ENCODE measurements at regions not wholly inside any gene's neighbourhood (a gene's known extent, or its start where the extent isn't known, plus 50 kb on each side); places are given as distances from the start of the nearest gene placed in this dataset.
"Not testable (repeated sequence)": the region's sequence is repeated elsewhere in the genome, so short reads cannot be mapped to it uniquely, and the experiment has no call there.

DNA sequence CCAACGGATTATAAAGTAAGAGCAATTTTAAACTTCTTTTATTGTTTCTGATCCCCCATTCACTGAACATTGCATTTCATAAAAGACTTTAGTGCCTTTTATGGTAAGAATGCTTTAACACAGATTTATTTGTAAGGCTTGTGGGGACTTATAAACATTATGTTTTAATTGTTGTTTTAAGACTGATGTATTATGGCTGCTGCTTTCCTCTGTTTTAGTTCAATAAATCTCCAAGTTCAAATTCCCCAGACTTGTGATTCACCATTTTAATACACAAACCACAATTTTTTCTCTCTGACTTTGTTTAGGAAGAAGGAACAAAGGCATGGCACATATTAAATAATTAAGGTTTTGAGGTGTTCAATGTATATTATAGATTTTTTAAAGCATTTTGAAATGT lies 753.3 kb downstream of the SLC6A15 start:
- no peak overlapping the region for H3K27ac ChIP-seq
- H3K4me3 ChIP-seq (ENCODE audit: low read depth, low read length) = no peak overlapping the region
- H3K27me3 ChIP-seq (ENCODE audit: insufficient read depth, low read depth, severe bottlenecking) = no peaks in the 10 kb centered on the region
- no peak for DNase-seq
- H3K9me3 ChIP-seq (ENCODE audit: severe bottlenecking) = no peaks in the 10 kb centered on the region
- H3K36me3 ChIP-seq = no peaks in the 10 kb centered on the region
- no peak for TF ChIP-seq CTCF (IDR thresholded peaks at IDR 0.05; ENCODE audit: low read depth, low read length)

DNA sequence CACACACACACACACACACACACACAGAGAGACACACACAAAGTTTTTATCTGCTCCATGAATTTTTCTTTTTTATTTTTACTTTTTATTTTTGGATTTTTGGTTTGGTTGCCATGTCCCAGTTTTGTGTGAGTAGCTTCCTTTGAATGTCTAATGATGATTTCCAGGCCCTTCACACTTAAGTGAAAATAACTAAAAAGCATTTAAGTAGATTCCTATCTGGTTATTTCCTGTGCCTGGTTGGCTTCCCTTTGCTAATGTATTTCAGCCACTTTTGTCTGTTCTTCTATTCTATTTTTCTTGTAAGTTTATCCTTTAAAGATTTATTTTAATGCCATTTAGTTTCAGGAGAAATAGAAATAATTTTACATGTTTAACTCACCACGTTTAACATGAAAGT lies 755.4 kb downstream of the SLC6A15 start:
- H3K36me3 ChIP-seq = no peaks in the 10 kb centered on the region
- TF ChIP-seq CTCF (IDR thresholded peaks at IDR 0.05; ENCODE audit: low read depth, low read length) = no peak
- no peaks in the 10 kb centered on the region for H3K27me3 ChIP-seq (ENCODE audit: insufficient read depth, low read depth, severe bottlenecking)
- DNase-seq = no peak
- H3K4me3 ChIP-seq (ENCODE audit: low read depth, low read length) = no peak overlapping the region
- no peaks in the 10 kb centered on the region for H3K9me3 ChIP-seq (ENCODE audit: severe bottlenecking)
- no peak overlapping the region for H3K27ac ChIP-seq

DNA sequence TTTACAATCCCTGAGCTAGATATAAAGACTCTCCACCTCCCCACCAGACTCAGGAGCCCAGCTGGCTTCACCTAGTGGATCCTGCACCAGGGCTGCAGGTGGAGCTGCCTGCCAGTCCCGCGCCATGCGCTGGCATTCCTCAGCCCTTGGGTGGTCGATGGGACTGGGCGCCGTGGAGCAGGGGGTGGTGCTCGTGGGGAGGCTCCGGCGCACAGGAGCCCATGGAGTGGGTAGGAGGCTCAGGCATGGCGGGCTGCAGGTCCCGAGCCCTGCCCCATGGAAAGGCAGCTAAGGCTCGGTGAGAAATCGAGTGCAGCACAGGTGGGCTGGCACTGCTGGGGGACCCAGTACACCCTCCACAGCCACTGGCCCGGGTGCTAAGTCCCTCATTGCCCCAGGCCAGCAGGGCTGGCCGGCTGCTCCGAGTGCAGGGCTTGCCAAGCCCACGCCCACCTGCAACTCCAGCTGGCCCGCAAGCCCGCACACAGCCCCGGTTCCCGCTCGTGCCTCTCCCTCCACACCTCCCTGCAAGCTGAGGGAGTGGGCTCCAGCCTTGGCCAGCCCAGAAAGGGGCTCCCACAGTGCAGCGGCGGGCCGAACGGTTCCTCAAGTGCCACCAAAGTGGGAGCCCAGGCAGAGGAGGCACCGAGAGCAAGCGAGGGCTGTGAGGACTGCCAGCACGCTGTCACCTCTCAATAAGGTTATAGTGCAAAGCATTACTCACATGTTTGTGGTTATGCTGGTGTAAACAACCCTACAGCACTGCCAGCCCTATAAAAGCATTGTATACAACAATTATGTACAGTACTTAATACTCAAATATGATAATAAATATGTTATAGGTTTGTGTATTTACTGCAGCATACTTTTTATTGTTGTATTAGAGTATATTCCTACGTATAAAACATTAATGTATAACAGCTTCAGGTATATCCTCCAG lies 757.3 kb downstream of the SLC6A15 start:
- not testable (repeated sequence) for H3K36me3 ChIP-seq; H3K27ac ChIP-seq; H3K9me3 ChIP-seq (ENCODE audit: severe bottlenecking); H3K27me3 ChIP-seq (ENCODE audit: insufficient read depth, low read depth, severe bottlenecking); DNase-seq; H3K4me3 ChIP-seq (ENCODE audit: low read depth, low read length)

GRCh38 chr12:84154439-84154990 lies 758.1 kb downstream of the SLC6A15 start:
- DNase-seq; H3K9me3 ChIP-seq (ENCODE audit: severe bottlenecking); H3K4me3 ChIP-seq (ENCODE audit: low read depth, low read length); H3K27me3 ChIP-seq (ENCODE audit: insufficient read depth, low read depth, severe bottlenecking); H3K36me3 ChIP-seq; H3K27ac ChIP-seq: not testable (repeated sequence)

- Histone ChIP-seq H3K27me3 (ENCODE audit: insufficient read depth, low read depth, severe bottlenecking) (no peaks in the 10 kb centered on the region), H3K4me3 (ENCODE audit: low read depth, low read length) (no peak overlapping the region), H3K36me3 (no peaks in the 10 kb centered on the region), H3K27ac (no peak overlapping the region), H3K9me3 (ENCODE audit: severe bottlenecking) (no peaks in the 10 kb centered on the region)
- DNase-seq = no peak
- TF ChIP-seq CTCF (IDR thresholded peaks at IDR 0.05; ENCODE audit: low read depth, low read length) = no peak
These were observed 762.4 kb downstream of the SLC6A15 start for GRCh38 chr12:84150201-84150600.

GRCh38 chr12:84148335-84148734 lies 764.3 kb downstream of the SLC6A15 start:
- DNase-seq = no peak
- no peaks in the 10 kb centered on the region for H3K27me3 ChIP-seq (ENCODE audit: insufficient read depth, low read depth, severe bottlenecking)
- no peak for TF ChIP-seq CTCF (IDR thresholded peaks at IDR 0.05; ENCODE audit: low read depth, low read length)
- no peak overlapping the region for H3K27ac ChIP-seq
- H3K36me3 ChIP-seq = no peaks in the 10 kb centered on the region
- no peak overlapping the region for H3K4me3 ChIP-seq (ENCODE audit: low read depth, low read length)
- H3K9me3 ChIP-seq (ENCODE audit: severe bottlenecking) = no peaks in the 10 kb centered on the region

Data from WERI-Rb-1 (cell line).